Neural progenitor cell (in vitro differentiated cells): ENCODE measurements at regions not wholly inside any gene's neighbourhood (a gene's known extent, or its start where the extent isn't known, plus 50 kb on each side); places are given as distances from the start of the nearest gene placed in this dataset.

ENCODE experiments used
- EZH2phosphoT487 ChIP-seq: fragments of 200-600 bp; sonication (generic); IDR thresholded peaks from 2 replicates; pipeline ENCODE4 v1.6.1; 2017; ENCODE audit warnings: antibody characterized with exemption
- TF ChIP-seq, protein P1 (sequence below): fragments of 200-600 bp; sonication (generic); IDR thresholded peaks from 2 replicates; pipeline ENCODE4 v1.5.1; 2017; ENCODE audit warnings: antibody characterized with exemption, mild to moderate bottlenecking

DNA sequence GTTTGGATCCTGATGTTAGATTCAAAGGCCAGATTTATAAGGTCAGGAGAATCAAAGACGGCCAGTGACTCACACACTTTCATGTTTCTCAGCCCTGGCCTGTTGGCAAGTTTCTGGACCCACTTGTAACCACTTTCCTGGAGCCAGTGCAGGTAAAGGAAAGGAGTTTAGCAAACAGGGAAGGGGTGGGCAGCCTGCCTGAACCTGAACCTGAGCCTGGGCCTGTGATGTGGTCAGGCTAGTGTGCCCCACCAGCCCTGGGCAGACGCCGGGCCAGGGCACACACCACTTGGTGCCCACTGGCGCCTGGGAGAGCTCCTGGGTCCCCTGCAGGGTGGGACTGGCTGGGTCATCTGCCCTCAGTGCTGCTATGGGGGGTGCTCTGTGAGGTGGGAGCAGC, 100.5 kb upstream of the SPRED2 start:
- TF ChIP-seq, protein P1, sequence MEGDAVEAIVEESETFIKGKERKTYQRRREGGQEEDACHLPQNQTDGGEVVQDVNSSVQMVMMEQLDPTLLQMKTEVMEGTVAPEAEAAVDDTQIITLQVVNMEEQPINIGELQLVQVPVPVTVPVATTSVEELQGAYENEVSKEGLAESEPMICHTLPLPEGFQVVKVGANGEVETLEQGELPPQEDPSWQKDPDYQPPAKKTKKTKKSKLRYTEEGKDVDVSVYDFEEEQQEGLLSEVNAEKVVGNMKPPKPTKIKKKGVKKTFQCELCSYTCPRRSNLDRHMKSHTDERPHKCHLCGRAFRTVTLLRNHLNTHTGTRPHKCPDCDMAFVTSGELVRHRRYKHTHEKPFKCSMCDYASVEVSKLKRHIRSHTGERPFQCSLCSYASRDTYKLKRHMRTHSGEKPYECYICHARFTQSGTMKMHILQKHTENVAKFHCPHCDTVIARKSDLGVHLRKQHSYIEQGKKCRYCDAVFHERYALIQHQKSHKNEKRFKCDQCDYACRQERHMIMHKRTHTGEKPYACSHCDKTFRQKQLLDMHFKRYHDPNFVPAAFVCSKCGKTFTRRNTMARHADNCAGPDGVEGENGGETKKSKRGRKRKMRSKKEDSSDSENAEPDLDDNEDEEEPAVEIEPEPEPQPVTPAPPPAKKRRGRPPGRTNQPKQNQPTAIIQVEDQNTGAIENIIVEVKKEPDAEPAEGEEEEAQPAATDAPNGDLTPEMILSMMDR, result no peak
- TF ChIP-seq EZH2phosphoT487, result no peak
